ENCODE measurements at regions not wholly inside any gene's neighbourhood (a gene's known extent, or its start where the extent isn't known, plus 50 kb on each side); places are given as distances from the start of the nearest gene placed in this dataset.

DNA sequence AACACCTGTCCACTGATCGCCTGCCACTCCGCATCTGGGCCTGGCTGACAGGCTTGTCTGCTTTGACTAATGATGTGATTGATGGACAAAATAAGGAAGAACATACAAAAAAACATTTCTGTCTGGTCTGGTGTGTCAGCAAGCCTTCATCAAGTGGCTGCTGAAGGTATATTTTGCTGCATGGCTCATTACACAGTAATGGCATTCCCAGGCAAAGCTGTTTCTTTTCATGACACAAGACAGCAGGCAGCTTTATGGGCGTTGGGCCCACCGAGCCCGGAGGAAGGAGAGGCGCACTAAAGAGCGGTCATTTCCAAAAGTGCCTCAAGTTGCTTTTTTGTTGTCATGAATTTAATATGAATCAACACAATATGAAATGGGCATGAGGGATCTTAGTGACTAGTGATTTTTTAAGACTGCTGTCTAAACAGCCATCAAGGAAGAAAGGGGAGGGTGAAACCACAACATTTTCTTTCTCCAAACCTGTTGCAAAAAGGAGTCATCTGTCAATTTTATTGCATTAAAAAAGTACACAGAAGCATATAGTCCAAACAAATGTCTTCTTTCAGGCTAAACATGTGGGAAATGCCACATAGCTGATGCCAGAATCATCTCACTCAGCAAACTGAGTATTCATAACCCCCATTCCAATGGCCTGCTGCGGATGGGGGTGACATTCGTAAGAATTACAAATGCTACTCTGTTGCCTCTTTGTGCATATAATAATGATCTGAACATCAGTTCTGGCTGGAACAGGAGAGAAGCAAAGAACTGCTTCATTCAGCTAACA lies 476.6 kb downstream of the ZNF536 start (continued):
- TF ChIP-seq, protein P1, sequence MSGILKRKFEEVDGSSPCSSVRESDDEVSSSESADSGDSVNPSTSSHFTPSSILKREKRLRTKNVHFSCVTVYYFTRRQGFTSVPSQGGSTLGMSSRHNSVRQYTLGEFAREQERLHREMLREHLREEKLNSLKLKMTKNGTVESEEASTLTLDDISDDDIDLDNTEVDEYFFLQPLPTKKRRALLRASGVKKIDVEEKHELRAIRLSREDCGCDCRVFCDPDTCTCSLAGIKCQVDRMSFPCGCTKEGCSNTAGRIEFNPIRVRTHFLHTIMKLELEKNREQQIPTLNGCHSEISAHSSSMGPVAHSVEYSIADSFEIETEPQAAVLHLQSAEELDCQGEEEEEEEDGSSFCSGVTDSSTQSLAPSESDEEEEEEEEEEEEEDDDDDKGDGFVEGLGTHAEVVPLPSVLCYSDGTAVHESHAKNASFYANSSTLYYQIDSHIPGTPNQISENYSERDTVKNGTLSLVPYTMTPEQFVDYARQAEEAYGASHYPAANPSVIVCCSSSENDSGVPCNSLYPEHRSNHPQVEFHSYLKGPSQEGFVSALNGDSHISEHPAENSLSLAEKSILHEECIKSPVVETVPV (CRISPR knock-in tag; IDR thresholded peaks at IDR 0.05) = no peak

DNA sequence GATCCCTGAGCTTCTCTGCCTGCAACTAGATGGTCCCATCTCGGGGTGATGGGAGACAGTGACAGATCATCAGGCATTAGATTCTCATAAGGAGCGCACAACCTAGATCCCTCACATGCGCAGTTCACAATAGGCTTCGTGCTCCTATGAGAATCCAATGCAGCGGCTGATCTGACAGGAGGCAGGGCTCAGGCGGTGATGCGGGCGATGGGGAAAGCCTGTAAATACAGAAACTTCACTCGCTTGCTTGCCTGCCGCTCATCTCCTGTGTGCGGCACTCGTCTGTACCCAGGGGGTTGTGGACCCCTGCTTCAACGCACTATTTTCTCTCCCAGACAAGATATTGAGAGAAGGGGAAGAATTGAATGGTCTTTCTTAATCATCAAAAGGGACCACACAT lies 473.9 kb downstream of the ZNF536 start:
- no peak for ATAC-seq

DNA sequence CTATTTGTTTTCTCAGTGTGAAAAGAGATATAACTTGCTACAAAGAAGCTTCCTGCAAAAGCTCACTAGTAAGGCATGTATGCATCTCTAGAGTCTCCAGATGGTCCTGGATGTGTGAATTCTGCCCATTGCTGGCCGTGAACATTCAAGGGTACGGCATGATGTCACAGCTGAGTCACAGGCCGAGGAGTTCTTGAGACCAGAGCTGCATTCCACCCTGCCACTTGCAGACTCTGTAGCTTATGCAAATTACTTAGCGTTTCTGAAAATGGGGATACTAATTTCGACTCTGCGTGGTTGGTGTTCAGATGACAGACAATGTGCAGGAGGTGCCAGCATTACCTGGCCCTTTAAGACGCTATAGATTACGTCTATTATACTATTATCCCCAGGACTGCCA lies 470.7 kb downstream of the ZNF536 start:
- no peak for ATAC-seq
- no peak for TF ChIP-seq TCF4 (CRISPR knock-in tag; IDR thresholded peaks at IDR 0.05; ENCODE audit: borderline replicate concordance)
- no peak for TF ChIP-seq PPARA (CRISPR knock-in tag; IDR thresholded peaks at IDR 0.05; ENCODE audit: borderline replicate concordance)
- no peak for TF ChIP-seq ZFP30 (CRISPR knock-in tag; IDR thresholded peaks at IDR 0.05)
- TF ChIP-seq, protein P2, sequence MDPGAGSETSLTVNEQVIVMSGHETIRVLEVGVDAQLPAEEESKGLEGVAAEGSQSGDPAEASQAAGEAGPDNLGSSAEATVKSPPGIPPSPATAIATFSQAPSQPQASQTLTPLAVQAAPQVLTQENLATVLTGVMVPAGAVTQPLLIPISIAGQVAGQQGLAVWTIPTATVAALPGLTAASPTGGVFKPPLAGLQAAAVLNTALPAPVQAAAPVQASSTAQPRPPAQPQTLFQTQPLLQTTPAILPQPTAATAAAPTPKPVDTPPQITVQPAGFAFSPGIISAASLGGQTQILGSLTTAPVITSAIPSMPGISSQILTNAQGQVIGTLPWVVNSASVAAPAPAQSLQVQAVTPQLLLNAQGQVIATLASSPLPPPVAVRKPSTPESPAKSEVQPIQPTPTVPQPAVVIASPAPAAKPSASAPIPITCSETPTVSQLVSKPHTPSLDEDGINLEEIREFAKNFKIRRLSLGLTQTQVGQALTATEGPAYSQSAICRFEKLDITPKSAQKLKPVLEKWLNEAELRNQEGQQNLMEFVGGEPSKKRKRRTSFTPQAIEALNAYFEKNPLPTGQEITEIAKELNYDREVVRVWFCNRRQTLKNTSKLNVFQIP (CRISPR knock-in tag; IDR thresholded peaks at IDR 0.05; ENCODE audit: borderline replicate concordance, low read depth) = no peak
- no peak for TF ChIP-seq CSDC2 (CRISPR knock-in tag; IDR thresholded peaks at IDR 0.05)

More for the DNA sequence above, 473.9 kb downstream of the ZNF536 start:
- TF ChIP-seq OSR1 (CRISPR knock-in tag; IDR thresholded peaks at IDR 0.05) = no peak

DNA sequence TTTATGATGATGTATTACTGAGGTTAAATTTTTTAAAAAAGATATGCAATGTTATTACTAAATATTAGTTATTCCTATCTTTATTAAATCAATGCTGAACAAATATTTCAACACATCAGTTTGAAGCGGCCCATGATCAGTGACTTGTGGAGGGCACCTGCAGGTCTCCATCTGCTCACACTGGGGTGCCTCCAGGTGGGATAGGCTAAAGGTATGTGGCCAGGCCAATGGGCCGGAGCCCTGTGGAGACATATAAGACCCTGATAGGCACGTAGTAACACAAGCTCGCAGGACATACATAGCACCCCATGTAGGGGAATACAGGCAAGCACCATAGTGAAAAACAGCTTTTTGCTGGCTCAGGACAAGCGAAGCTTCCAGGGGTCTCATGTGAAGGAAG lies 469.8 kb downstream of the ZNF536 start:
- no peak for TF ChIP-seq ARNTL (CRISPR knock-in tag; IDR thresholded peaks at IDR 0.05; ENCODE audit: borderline replicate concordance, low read depth)
- no peak for TF ChIP-seq CSDC2 (CRISPR knock-in tag; IDR thresholded peaks at IDR 0.05)
- TF ChIP-seq, protein P1 (CRISPR knock-in tag; IDR thresholded peaks at IDR 0.05) = no peak
- TF ChIP-seq SNAI2 (CRISPR knock-in tag; IDR thresholded peaks at IDR 0.05) = no peak
- no peak for TF ChIP-seq ZC3H10 (CRISPR knock-in tag; IDR thresholded peaks at IDR 0.05)
- no peak for TF ChIP-seq ESRRG (CRISPR knock-in tag; IDR thresholded peaks at IDR 0.05)
- no peak for TF ChIP-seq TOX (CRISPR knock-in tag; IDR thresholded peaks at IDR 0.05; ENCODE audit: borderline replicate concordance)
- no peak for TF ChIP-seq ISL1 (CRISPR knock-in tag; IDR thresholded peaks at IDR 0.05)
- no peak for TF ChIP-seq ZNF70 (CRISPR knock-in tag; IDR thresholded peaks at IDR 0.05)
- no peak for TF ChIP-seq RARB (CRISPR knock-in tag; IDR thresholded peaks at IDR 0.05)
- TF ChIP-seq GLIS3 (CRISPR knock-in tag; IDR thresholded peaks at IDR 0.05) = no peak
- no peak for TF ChIP-seq ZNF565 (CRISPR knock-in tag; conservative IDR thresholded peaks at IDR 0.05; ENCODE audit: low read depth)
- TF ChIP-seq, protein P3, sequence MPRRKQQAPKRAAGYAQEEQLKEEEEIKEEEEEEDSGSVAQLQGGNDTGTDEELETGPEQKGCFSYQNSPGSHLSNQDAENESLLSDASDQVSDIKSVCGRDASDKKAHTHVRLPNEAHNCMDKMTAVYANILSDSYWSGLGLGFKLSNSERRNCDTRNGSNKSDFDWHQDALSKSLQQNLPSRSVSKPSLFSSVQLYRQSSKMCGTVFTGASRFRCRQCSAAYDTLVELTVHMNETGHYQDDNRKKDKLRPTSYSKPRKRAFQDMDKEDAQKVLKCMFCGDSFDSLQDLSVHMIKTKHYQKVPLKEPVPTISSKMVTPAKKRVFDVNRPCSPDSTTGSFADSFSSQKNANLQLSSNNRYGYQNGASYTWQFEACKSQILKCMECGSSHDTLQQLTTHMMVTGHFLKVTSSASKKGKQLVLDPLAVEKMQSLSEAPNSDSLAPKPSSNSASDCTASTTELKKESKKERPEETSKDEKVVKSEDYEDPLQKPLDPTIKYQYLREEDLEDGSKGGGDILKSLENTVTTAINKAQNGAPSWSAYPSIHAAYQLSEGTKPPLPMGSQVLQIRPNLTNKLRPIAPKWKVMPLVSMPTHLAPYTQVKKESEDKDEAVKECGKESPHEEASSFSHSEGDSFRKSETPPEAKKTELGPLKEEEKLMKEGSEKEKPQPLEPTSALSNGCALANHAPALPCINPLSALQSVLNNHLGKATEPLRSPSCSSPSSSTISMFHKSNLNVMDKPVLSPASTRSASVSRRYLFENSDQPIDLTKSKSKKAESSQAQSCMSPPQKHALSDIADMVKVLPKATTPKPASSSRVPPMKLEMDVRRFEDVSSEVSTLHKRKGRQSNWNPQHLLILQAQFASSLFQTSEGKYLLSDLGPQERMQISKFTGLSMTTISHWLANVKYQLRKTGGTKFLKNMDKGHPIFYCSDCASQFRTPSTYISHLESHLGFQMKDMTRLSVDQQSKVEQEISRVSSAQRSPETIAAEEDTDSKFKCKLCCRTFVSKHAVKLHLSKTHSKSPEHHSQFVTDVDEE (CRISPR knock-in tag; IDR thresholded peaks at IDR 0.05) = no peak
- TF ChIP-seq, protein P2 (CRISPR knock-in tag; IDR thresholded peaks at IDR 0.05; ENCODE audit: borderline replicate concordance, low read depth) = no peak
- no peak for TF ChIP-seq ZFP30 (CRISPR knock-in tag; IDR thresholded peaks at IDR 0.05)
- no peak for TF ChIP-seq ZNF8 (CRISPR knock-in tag; IDR thresholded peaks at IDR 0.05)
- ATAC-seq = no peak

All from SK-N-SH treated with all-trans-retinoic acid at 6 μM for 48 hours (cell line).